Right lobe of liver (tissue), 6 donors: ENCODE measurements at regions not wholly inside any gene's neighbourhood (a gene's known extent, or its start where the extent isn't known, plus 50 kb on each side); places are given as distances from the start of the nearest gene placed in this dataset.
A peak's percentile ranks its signal among the peaks of the same experiment; 100 is the strongest.

Experiments used
- ATAC-seq, 4 donors: fragments of 200-7000 bp; cut with Tn5 transposase; one replicate each; pipeline ENCODE4 v1.9.1; 2020; ENCODE audit warnings: mild to moderate bottlenecking in 4 of 4, moderate library complexity in 4 of 4
- DNase-seq, 3 donors: peaks; one replicate each; pipeline ENCODE4 v3.0.0-alpha.2; 2020
- H3K27ac ChIP-seq, 3 donors: fragments of 200-600 bp; one replicate each; pipeline ENCODE4 v1.8.0; 2022
- H3K27me3 ChIP-seq, 2 donors: fragments of 200-600 bp; one replicate each; pipeline ENCODE4 v1.8.0; 2022
- H3K36me3 ChIP-seq, 4 donors: fragments of 200-600 bp; sonication (generic) in 1 of 4; one replicate each; pipeline versions ENCODE4 v1.5.1 to v1.8.0; 2017 to 2022; ENCODE audit warnings: control low read depth in 1 of 4
- H3K4me1 ChIP-seq, 4 donors: fragments of 200-600 bp; sonication (generic) in 1 of 4; one replicate each; pipeline versions ENCODE4 v1.5.1 to v1.8.0; 2017 to 2022; ENCODE audit warnings: control low read depth in 1 of 4
- H3K4me3 ChIP-seq, 3 donors: fragments of 200-600 bp; one replicate each; pipeline ENCODE4 v1.8.0; 2022
- H3K9me3 ChIP-seq, 4 donors: fragments of 200-600 bp; sonication (generic) in 1 of 4; one replicate each; pipeline versions ENCODE4 v1.5.1 to v1.8.0; 2017 to 2022; ENCODE audit warnings: control low read depth in 1 of 4
- CTCF ChIP-seq, 4 donors: fragments of 200-600 bp in 3 of 4; fragments of 450-650 bp in 1 of 4; IDR thresholded peaks; one replicate each; pipeline versions ENCODE4 v1.5.1 to v1.8.0; 2016 to 2022; ENCODE audit warnings: antibody characterized with exemption in 4 of 4, mild to moderate bottlenecking in 2 of 4
- POLR2A ChIP-seq: fragments of 450-650 bp; IDR thresholded peaks from one replicate; pipeline ENCODE4 v1.6.1; 2017; ENCODE audit warnings: antibody characterized with exemption, mild to moderate bottlenecking
- WGBS: methylation state at CpG from one replicate; pipeline ENCODE4 v1.1.6; 2018; ENCODE audit warnings: low coverage, low lambda C conversion rate; ENCODE audit not compliant: insufficient coverage; ENCODE audit errors: missing lambda C conversion rate; 5-methylcytosine and 5-hydroxymethylcytosine counted together
- intact Hi-C, 2 donors: fragments of 100-400 bp; cut with DNase I; formaldehyde crosslinking; loops; one replicate each; pipeline versions ENCODE4 v1.11.2 to v1.14.1; 2022
- donor health status: DM: no; HTN: yes; CAD: no.
- donor health status: DM: no; HTN: no; CAD: no.
- donor health status: DM: no; HTN: no; CAD: no.
- donor health status: DM: no; HTN: yes; CAD: no.
- donor health status: DM: no; HTN: yes; CAD: no.

- Histone ChIP-seq H3K27ac (no peak overlapping the region), H3K4me1 (no peaks in the 10 kb centered on the region), H3K36me3 (no peaks in the 10 kb centered on the region), H3K4me3 (no peak overlapping the region), H3K9me3 (no peaks in the 10 kb centered on the region), H3K27me3 (no peaks in the 10 kb centered on the region)
- intact Hi-C loops = no loop called here
- DNase-seq = no peak
- ATAC-seq = no peak
- 25% methylated on average over 1 of the region's 1 CpG for WGBS
- TF ChIP-seq CTCF (IDR thresholded peaks at IDR 0.05) (no peak), POLR2A (no peak)
Measured at GRCh38 chr11:43214471-43214870, 97.3 kb upstream of the API5 start.

GRCh38 chr11:43217849-43218248, 93.9 kb upstream of the API5 start:
- H3K9me3 ChIP-seq = no peaks in the 10 kb centered on the region
- intact Hi-C loops = no loop called here
- DNase-seq = no peak
- H3K4me3 ChIP-seq = no peak overlapping the region
- H3K27ac ChIP-seq = no peak overlapping the region
- no peaks in the 10 kb centered on the region for H3K27me3 ChIP-seq
- no peak for ATAC-seq
- no peaks in the 10 kb centered on the region for H3K4me1 ChIP-seq
- H3K36me3 ChIP-seq = no peaks in the 10 kb centered on the region
- WGBS = 73% methylated on average over 7 of the region's 7 CpGs
- TF ChIP-seq CTCF (IDR thresholded peaks at IDR 0.05) (no peak), POLR2A (no peak)

GRCh38 chr11:43222215-43222614, 89.6 kb upstream of the API5 start:
- intact Hi-C loops = no loop called here
- H3K4me1 ChIP-seq = no peaks in the 10 kb centered on the region
- no peaks in the 10 kb centered on the region for H3K27me3 ChIP-seq
- H3K27ac ChIP-seq = no peak overlapping the region
- DNase-seq (no peak), ATAC-seq (no peak)
- H3K4me3 ChIP-seq = no peak overlapping the region
- H3K36me3 ChIP-seq = no peaks in the 10 kb centered on the region
- TF ChIP-seq CTCF (IDR thresholded peaks at IDR 0.05) = no peak
- TF ChIP-seq POLR2A = no peak
- no peaks in the 10 kb centered on the region for H3K9me3 ChIP-seq

GRCh38 chr11:43223026-43223425, 88.8 kb upstream of the API5 start:
- no peak overlapping the region for H3K27ac ChIP-seq
- H3K27me3 ChIP-seq = no peaks in the 10 kb centered on the region
- 79% methylated on average over 3 of the region's 3 CpGs for WGBS
- H3K4me1 ChIP-seq = no peaks in the 10 kb centered on the region
- DNase-seq = no peak
- no peak for ATAC-seq
- no peaks in the 10 kb centered on the region for H3K9me3 ChIP-seq
- H3K4me3 ChIP-seq = no peak overlapping the region
- intact Hi-C loops = no loop called here
- no peaks in the 10 kb centered on the region for H3K36me3 ChIP-seq
- TF ChIP-seq CTCF (IDR thresholded peaks at IDR 0.05) (no peak), POLR2A (no peak)

- Histone ChIP-seq H3K9me3 (no peaks in the 10 kb centered on the region), H3K27me3 (no peaks in the 10 kb centered on the region), H3K36me3 (no peaks in the 10 kb centered on the region), H3K27ac (no peak overlapping the region), H3K4me1 (no peaks in the 10 kb centered on the region), H3K4me3 (no peak overlapping the region)
- WGBS = 25% methylated on average over 3 of the region's 3 CpGs
- DNase-seq (no peak), ATAC-seq (peak in 1 of 4 donors; percentile 11)
- intact Hi-C loops = no loop called here
- TF ChIP-seq POLR2A (no peak), CTCF (IDR thresholded peaks at IDR 0.05) (no peak)
Measured at GRCh38 chr11:43234881-43235280, 76.9 kb upstream of the API5 start.
